ENCODE measurements at regions not wholly inside any gene's neighbourhood (a gene's known extent, or its start where the extent isn't known, plus 50 kb on each side); places are given as distances from the start of the nearest gene placed in this dataset.

GRCh38 chr22:27175974-27176373 lies 518.6 kb downstream of the MIAT start:
- ATAC-seq (replicated peaks in 1 of 2) (no peak), DNase-seq (no peak)
- no peak overlapping the region for H3K4me3 Mint-ChIP-seq
- no peaks in the 10 kb centered on the region for H3K9me3 Mint-ChIP-seq
- no peak overlapping the region for H3K27ac Mint-ChIP-seq
- peaks cover 22% of the 10 kb centered on the region for H3K27me3 Mint-ChIP-seq (ENCODE audit: low read depth)
- no peaks in the 10 kb centered on the region for H3K4me1 Mint-ChIP-seq (ENCODE audit: low read depth)
- H3K36me3 Mint-ChIP-seq (ENCODE audit: insufficient read depth in 2 of 2), result no peaks in the 10 kb centered on the region

- Mint-ChIP-seq H3K4me1 (ENCODE audit: low read depth) (no peaks in the 10 kb centered on the region), H3K9me3 (no peaks in the 10 kb centered on the region), H3K27ac (no peak overlapping the region), H3K4me3 (no peak overlapping the region), H3K36me3 (ENCODE audit: insufficient read depth in 2 of 2) (no peaks in the 10 kb centered on the region), H3K27me3 (ENCODE audit: low read depth) (peaks cover 19% of the 10 kb centered on the region)
- DNase-seq (no peak), ATAC-seq (replicated peaks in 1 of 2) (no peak)
These were observed 521.8 kb downstream of the MIAT start for GRCh38 chr22:27179161-27179560.

GRCh38 chr22:27181537-27181936 lies 524.1 kb downstream of the MIAT start:
- no peak for ATAC-seq (replicated peaks in 1 of 2)

GRCh38 chr22:27183474-27183873 lies 526.1 kb downstream of the MIAT start:
- Mint-ChIP-seq H3K4me1 (ENCODE audit: low read depth) (no peaks in the 10 kb centered on the region), H3K9me3 (no peaks in the 10 kb centered on the region), H3K36me3 (ENCODE audit: insufficient read depth in 2 of 2) (no peaks in the 10 kb centered on the region), H3K27ac (no peak overlapping the region), H3K4me3 (no peak overlapping the region), H3K27me3 (ENCODE audit: low read depth) (peaks cover under 1% of the 10 kb centered on the region)
- DNase-seq (no peak), ATAC-seq (replicated peaks in 1 of 2) (no peak)

More at GRCh38 chr22:27181537-27181936, 524.1 kb downstream of the MIAT start:
- Mint-ChIP-seq H3K27me3 (ENCODE audit: low read depth) (no peaks in the 10 kb centered on the region), H3K27ac (no peak overlapping the region), H3K4me1 (ENCODE audit: low read depth) (no peaks in the 10 kb centered on the region), H3K9me3 (no peaks in the 10 kb centered on the region), H3K4me3 (no peak overlapping the region), H3K36me3 (ENCODE audit: insufficient read depth in 2 of 2) (no peaks in the 10 kb centered on the region)
- no peak for DNase-seq

GRCh38 chr22:27185099-27185709 lies 527.8 kb downstream of the MIAT start:
- no peak overlapping the region for H3K27ac Mint-ChIP-seq
- H3K27me3 Mint-ChIP-seq (ENCODE audit: low read depth), result peaks cover 10% of the 10 kb centered on the region
- no peak for ATAC-seq (replicated peaks in 1 of 2)
- H3K4me3 Mint-ChIP-seq, result no peak overlapping the region
- no peaks in the 10 kb centered on the region for H3K9me3 Mint-ChIP-seq
- H3K4me1 Mint-ChIP-seq (ENCODE audit: low read depth), result no peaks in the 10 kb centered on the region
- no peaks in the 10 kb centered on the region for H3K36me3 Mint-ChIP-seq (ENCODE audit: insufficient read depth in 2 of 2)
- DNase-seq, result no peak

GRCh38 chr22:27185760-27186302 lies 528.4 kb downstream of the MIAT start:
- Mint-ChIP-seq H3K27me3 (ENCODE audit: low read depth) (peaks cover 10% of the 10 kb centered on the region), H3K4me3 (no peak overlapping the region), H3K36me3 (ENCODE audit: insufficient read depth in 2 of 2) (peaks cover 0 to 1% of the 10 kb centered on the region in 2 donors), H3K4me1 (ENCODE audit: low read depth) (no peaks in the 10 kb centered on the region), H3K9me3 (no peaks in the 10 kb centered on the region), H3K27ac (no peak overlapping the region)
- DNase-seq (no peak), ATAC-seq (replicated peaks in 1 of 2) (no peak)

GRCh38 chr22:27186643-27187042 lies 529.3 kb downstream of the MIAT start:
- ATAC-seq (replicated peaks in 1 of 2), result no peak
- Mint-ChIP-seq H3K4me1 (ENCODE audit: low read depth) (no peaks in the 10 kb centered on the region), H3K36me3 (ENCODE audit: insufficient read depth in 2 of 2) (peaks cover 0 to 1% of the 10 kb centered on the region in 2 donors), H3K9me3 (no peaks in the 10 kb centered on the region), H3K27me3 (ENCODE audit: low read depth) (peaks cover 10% of the 10 kb centered on the region), H3K27ac (no peak overlapping the region), H3K4me3 (no peak overlapping the region)
- DNase-seq, result no peak

GRCh38 chr22:27192135-27192829 lies 534.9 kb downstream of the MIAT start:
- no peak for ATAC-seq (replicated peaks in 1 of 2)
- peaks cover 5% of the 10 kb centered on the region for H3K4me1 Mint-ChIP-seq (ENCODE audit: low read depth)
- DNase-seq, result no peak
- H3K4me3 Mint-ChIP-seq, result no peak overlapping the region
- H3K27me3 Mint-ChIP-seq (ENCODE audit: low read depth), result peaks cover 19% of the 10 kb centered on the region
- H3K27ac Mint-ChIP-seq, result no peak overlapping the region
- peaks cover 0 to 1% of the 10 kb centered on the region in 2 donors for H3K36me3 Mint-ChIP-seq (ENCODE audit: insufficient read depth in 2 of 2)
- peaks cover 0 to under 1% of the 10 kb centered on the region in 2 donors for H3K9me3 Mint-ChIP-seq

- no peak overlapping the region for H3K27ac Mint-ChIP-seq
- ATAC-seq (replicated peaks in 1 of 2) (no peak), DNase-seq (no peak)
- H3K27me3 Mint-ChIP-seq (ENCODE audit: low read depth), result peaks cover 23% of the 10 kb centered on the region
- H3K4me1 Mint-ChIP-seq (ENCODE audit: low read depth), result peaks cover 5% of the 10 kb centered on the region
- peaks cover 0 to 1% of the 10 kb centered on the region in 2 donors for H3K36me3 Mint-ChIP-seq (ENCODE audit: insufficient read depth in 2 of 2)
- H3K4me3 Mint-ChIP-seq, result no peak overlapping the region
- H3K9me3 Mint-ChIP-seq, result peaks cover 0 to 5% of the 10 kb centered on the region in 2 donors
These were observed 535.8 kb downstream of the MIAT start for GRCh38 chr22:27193215-27193614.

- ATAC-seq (replicated peaks in 1 of 2) (no peak), DNase-seq (no peak)
- Mint-ChIP-seq H3K36me3 (ENCODE audit: insufficient read depth in 2 of 2) (peaks cover 0 to 1% of the 10 kb centered on the region in 2 donors), H3K27ac (no peak overlapping the region), H3K9me3 (peaks cover 0 to 5% of the 10 kb centered on the region in 2 donors), H3K4me3 (no peak overlapping the region), H3K27me3 (ENCODE audit: low read depth) (peaks cover 21% of the 10 kb centered on the region), H3K4me1 (ENCODE audit: low read depth) (peaks cover 5% of the 10 kb centered on the region)
These were observed 536.2 kb downstream of the MIAT start for GRCh38 chr22:27193636-27194035.

- Mint-ChIP-seq H3K27me3 (ENCODE audit: low read depth) (peaks cover 15% of the 10 kb centered on the region), H3K4me3 (no peak overlapping the region), H3K27ac (peak overlapping the region; percentile 51), H3K36me3 (ENCODE audit: insufficient read depth in 2 of 2) (peaks cover 0 to 1% of the 10 kb centered on the region in 2 donors), H3K9me3 (peaks cover 0 to 5% of the 10 kb centered on the region in 2 donors), H3K4me1 (ENCODE audit: low read depth) (peaks cover 5% of the 10 kb centered on the region)
- no peak for ATAC-seq (replicated peaks in 1 of 2)
- DNase-seq, result no peak
These were observed 536.8 kb downstream of the MIAT start for GRCh38 chr22:27194096-27194748.

- Mint-ChIP-seq H3K4me1 (ENCODE audit: low read depth) (peaks cover 5% of the 10 kb centered on the region), H3K27ac (no peak overlapping the region), H3K9me3 (peaks cover 0 to 5% of the 10 kb centered on the region in 2 donors), H3K36me3 (ENCODE audit: insufficient read depth in 2 of 2) (peaks cover 0 to 1% of the 10 kb centered on the region in 2 donors), H3K27me3 (ENCODE audit: low read depth) (peaks cover 19% of the 10 kb centered on the region), H3K4me3 (no peak overlapping the region)
- DNase-seq (no peak), ATAC-seq (replicated peaks in 1 of 2) (no peak)
These were observed 537.7 kb downstream of the MIAT start for GRCh38 chr22:27195094-27195493.

- ATAC-seq (replicated peaks in 1 of 2), result no peak
- Mint-ChIP-seq H3K27ac (no peak overlapping the region), H3K9me3 (peaks cover 0 to 5% of the 10 kb centered on the region in 2 donors), H3K27me3 (ENCODE audit: low read depth) (peaks cover 19% of the 10 kb centered on the region), H3K4me3 (no peak overlapping the region), H3K4me1 (ENCODE audit: low read depth) (peaks cover 5% of the 10 kb centered on the region), H3K36me3 (ENCODE audit: insufficient read depth in 2 of 2) (peaks cover 0 to 1% of the 10 kb centered on the region in 2 donors)
- no peak for DNase-seq
These were observed 538.1 kb downstream of the MIAT start for GRCh38 chr22:27195494-27195893.
